WTC11 (cell line): ENCODE measurements at regions not wholly inside any gene's neighbourhood (a gene's known extent, or its start where the extent isn't known, plus 50 kb on each side); places are given as distances from the start of the nearest gene placed in this dataset.

Experiments
- ATAC-seq: fragments of 200-7000 bp; cut with Tn5 transposase; 2 replicates; pipeline ENCODE4 v1.10.0; 2021; ENCODE audit warnings: mild to moderate bottlenecking, moderate library complexity
- CTCF ChIA-PET: fragments of 300-600 bp; sonication (Branson Sonifier 250); formaldehyde crosslinking; loops from one replicate; lab custom pipeline; 2021; ENCODE audit warnings: antibody characterized with exemption; lab: Charles Lee
- POLR2A ChIA-PET: fragments of 350-600 bp; sonication (Branson Sonifier 250); formaldehyde crosslinking; loops from one replicate; lab custom pipeline; 2021; ENCODE audit warnings: antibody characterized with exemption; lab: Charles Lee
- DNase-seq: peaks from one replicate; pipeline ENCODE4 v3.0.0; 2021; ENCODE audit warnings: low spot score
- H3K27ac Mint-ChIP-seq: 2 replicates; pipeline ENCODE4 v1.8.0; 2021; ENCODE audit warnings: mixed read lengths
- H3K27me3 Mint-ChIP-seq: 2 replicates; pipeline ENCODE4 v1.8.0; 2021; ENCODE audit warnings: low read depth, mild to moderate bottlenecking, moderate library complexity, mixed read lengths
- H3K36me3 Mint-ChIP-seq: 2 replicates; pipeline ENCODE4 v1.8.0; 2021; ENCODE audit warnings: mixed read lengths
- H3K4me1 Mint-ChIP-seq: 2 replicates; pipeline ENCODE4 v1.8.0; 2022; ENCODE audit warnings: mixed read lengths
- H3K4me3 Mint-ChIP-seq: 2 replicates; pipeline ENCODE4 v1.8.0; 2021; ENCODE audit warnings: mild to moderate bottlenecking, moderate library complexity, mixed read lengths
- H3K9me3 Mint-ChIP-seq: 2 replicates; pipeline ENCODE4 v1.8.0; 2021; ENCODE audit warnings: mixed read lengths
- CDX4 ChIP-seq: fragments of 250-450 bp; sonication (Bioruptor Pico); IDR thresholded peaks from 2 replicates; pipeline ENCODE4 v1.9.0; 2021; ENCODE audit warnings: moderate library complexity, mild to moderate bottlenecking, inconsistent platforms, borderline replicate concordance
- CREB1 ChIP-seq: sonication (generic); formaldehyde crosslinking; IDR thresholded peaks from 2 replicates; pipeline ENCODE4 v1.8.0; 2023; ENCODE audit warnings: mild to moderate bottlenecking, missing genetic modification reagents
- ESRRA ChIP-seq: sonication (generic); formaldehyde crosslinking; IDR thresholded peaks from 2 replicates; pipeline ENCODE4 v1.8.1; 2022; ENCODE audit warnings: mild to moderate bottlenecking, missing genetic modification reagents, borderline replicate concordance
- HMGA2 ChIP-seq: fragments of 250-450 bp; sonication (Bioruptor Pico); IDR thresholded peaks from 2 replicates; pipeline ENCODE4 v1.4.0; 2021; ENCODE audit warnings: mild to moderate bottlenecking, moderate library complexity
- HMGXB4 ChIP-seq: sonication (generic); formaldehyde crosslinking; IDR thresholded peaks from 2 replicates; pipeline ENCODE4 v1.8.1; 2023; ENCODE audit warnings: mild to moderate bottlenecking, moderate library complexity, missing genetic modification reagents
- MLX ChIP-seq: sonication (generic); formaldehyde crosslinking; IDR thresholded peaks from 2 replicates; pipeline ENCODE4 v1.8.1; 2023; ENCODE audit warnings: mild to moderate bottlenecking, missing genetic modification reagents, moderate library complexity
- PRDM15 ChIP-seq: sonication (generic); formaldehyde crosslinking; IDR thresholded peaks from 2 replicates; pipeline ENCODE4 v1.8.0; 2022; ENCODE audit warnings: missing genetic modification reagents
- RELA ChIP-seq: sonication (generic); formaldehyde crosslinking; IDR thresholded peaks from 2 replicates; pipeline ENCODE4 v1.8.1; 2022; ENCODE audit warnings: missing genetic modification reagents, mild to moderate bottlenecking, borderline replicate concordance
- TCF7 ChIP-seq: sonication (generic); formaldehyde crosslinking; IDR thresholded peaks from 2 replicates; pipeline ENCODE4 v1.8.0; 2022; ENCODE audit warnings: mild to moderate bottlenecking, low read depth, missing genetic modification reagents, moderate library complexity
- ZNF281 ChIP-seq: sonication (generic); formaldehyde crosslinking; IDR thresholded peaks from 2 replicates; pipeline ENCODE4 v1.8.0; 2023; ENCODE audit warnings: mild to moderate bottlenecking, missing genetic modification reagents
- ZNF532 ChIP-seq: fragments of 250-450 bp; sonication (Bioruptor Pico); IDR thresholded peaks from 2 replicates; pipeline ENCODE4 v1.9.0; 2021; ENCODE audit warnings: mild to moderate bottlenecking, borderline replicate concordance
- TF ChIP-seq, protein P1 (sequence below): sonication (generic); formaldehyde crosslinking; IDR thresholded peaks from 2 replicates; pipeline ENCODE4 v1.8.0; 2023; ENCODE audit warnings: missing genetic modification reagents
- TF ChIP-seq, protein P2 (sequence below): sonication (generic); formaldehyde crosslinking; conservative IDR thresholded peaks from 2 replicates; pipeline ENCODE4 v1.8.1; 2022; ENCODE audit warnings: mild to moderate bottlenecking, missing genetic modification reagents
- TF ChIP-seq, protein P3 (sequence below): sonication (generic); formaldehyde crosslinking; IDR thresholded peaks from 2 replicates; pipeline ENCODE4 v1.8.1; 2022; ENCODE audit warnings: low read depth, missing genetic modification reagents, borderline replicate concordance
- TF ChIP-seq, protein P4 (sequence below): sonication (generic); formaldehyde crosslinking; IDR thresholded peaks from 2 replicates; pipeline ENCODE4 v1.8.0; 2022; ENCODE audit warnings: mild to moderate bottlenecking, missing genetic modification reagents
- TF ChIP-seq, protein P5 (sequence below): sonication (generic); formaldehyde crosslinking; IDR thresholded peaks from 2 replicates; pipeline ENCODE4 v1.8.1; 2023; ENCODE audit warnings: mild to moderate bottlenecking, missing genetic modification reagents, moderate library complexity

- Mint-ChIP-seq H3K4me3 (no peak overlapping the region), H3K9me3 (peaks cover 3% of the 10 kb centered on the region), H3K27me3 (no peaks in the 10 kb centered on the region), H3K36me3 (no peaks in the 10 kb centered on the region), H3K27ac (no peak overlapping the region), H3K4me1 (no peaks in the 10 kb centered on the region)
- ChIA-PET CTCF (interaction anchor here (1.1 kb wide), 1 partner anchor 41 kb away, joined by 5 read pairs; no protein-coding TSS in a partner anchor), POLR2A (no interaction called here)
- DNase-seq = no peak
- ATAC-seq = no peak
- TF ChIP-seq, protein P1, sequence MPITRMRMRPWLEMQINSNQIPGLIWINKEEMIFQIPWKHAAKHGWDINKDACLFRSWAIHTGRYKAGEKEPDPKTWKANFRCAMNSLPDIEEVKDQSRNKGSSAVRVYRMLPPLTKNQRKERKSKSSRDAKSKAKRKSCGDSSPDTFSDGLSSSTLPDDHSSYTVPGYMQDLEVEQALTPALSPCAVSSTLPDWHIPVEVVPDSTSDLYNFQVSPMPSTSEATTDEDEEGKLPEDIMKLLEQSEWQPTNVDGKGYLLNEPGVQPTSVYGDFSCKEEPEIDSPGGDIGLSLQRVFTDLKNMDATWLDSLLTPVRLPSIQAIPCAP (CRISPR knock-in tag) = no peak
- TF ChIP-seq MLX (CRISPR knock-in tag) (no peak), CREB1 (no peak), PRDM15 (no peak), CDX4 (CRISPR knock-in tag) (no peak), TCF7 (CRISPR knock-in tag) (no peak), HMGXB4 (no peak), HMGA2 (CRISPR knock-in tag) (no peak), ESRRA (CRISPR knock-in tag) (no peak), RELA (no peak), ZNF532 (CRISPR knock-in tag) (no peak), ZNF281 (CRISPR knock-in tag) (no peak)
- TF ChIP-seq, protein P2, sequence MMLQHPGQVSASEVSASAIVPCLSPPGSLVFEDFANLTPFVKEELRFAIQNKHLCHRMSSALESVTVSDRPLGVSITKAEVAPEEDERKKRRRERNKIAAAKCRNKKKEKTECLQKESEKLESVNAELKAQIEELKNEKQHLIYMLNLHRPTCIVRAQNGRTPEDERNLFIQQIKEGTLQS (CRISPR knock-in tag) = no peak
- TF ChIP-seq, protein P3, sequence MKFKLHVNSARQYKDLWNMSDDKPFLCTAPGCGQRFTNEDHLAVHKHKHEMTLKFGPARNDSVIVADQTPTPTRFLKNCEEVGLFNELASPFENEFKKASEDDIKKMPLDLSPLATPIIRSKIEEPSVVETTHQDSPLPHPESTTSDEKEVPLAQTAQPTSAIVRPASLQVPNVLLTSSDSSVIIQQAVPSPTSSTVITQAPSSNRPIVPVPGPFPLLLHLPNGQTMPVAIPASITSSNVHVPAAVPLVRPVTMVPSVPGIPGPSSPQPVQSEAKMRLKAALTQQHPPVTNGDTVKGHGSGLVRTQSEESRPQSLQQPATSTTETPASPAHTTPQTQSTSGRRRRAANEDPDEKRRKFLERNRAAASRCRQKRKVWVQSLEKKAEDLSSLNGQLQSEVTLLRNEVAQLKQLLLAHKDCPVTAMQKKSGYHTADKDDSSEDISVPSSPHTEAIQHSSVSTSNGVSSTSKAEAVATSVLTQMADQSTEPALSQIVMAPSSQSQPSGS = no peak
- TF ChIP-seq, protein P4, sequence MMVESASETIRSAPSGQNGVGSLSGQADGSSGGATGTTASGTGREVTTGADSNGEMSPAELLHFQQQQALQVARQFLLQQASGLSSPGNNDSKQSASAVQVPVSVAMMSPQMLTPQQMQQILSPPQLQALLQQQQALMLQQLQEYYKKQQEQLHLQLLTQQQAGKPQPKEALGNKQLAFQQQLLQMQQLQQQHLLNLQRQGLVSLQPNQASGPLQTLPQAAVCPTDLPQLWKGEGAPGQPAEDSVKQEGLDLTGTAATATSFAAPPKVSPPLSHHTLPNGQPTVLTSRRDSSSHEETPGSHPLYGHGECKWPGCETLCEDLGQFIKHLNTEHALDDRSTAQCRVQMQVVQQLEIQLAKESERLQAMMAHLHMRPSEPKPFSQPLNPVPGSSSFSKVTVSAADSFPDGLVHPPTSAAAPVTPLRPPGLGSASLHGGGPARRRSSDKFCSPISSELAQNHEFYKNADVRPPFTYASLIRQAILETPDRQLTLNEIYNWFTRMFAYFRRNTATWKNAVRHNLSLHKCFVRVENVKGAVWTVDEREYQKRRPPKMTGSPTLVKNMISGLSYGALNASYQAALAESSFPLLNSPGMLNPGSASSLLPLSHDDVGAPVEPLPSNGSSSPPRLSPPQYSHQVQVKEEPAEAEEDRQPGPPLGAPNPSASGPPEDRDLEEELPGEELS (CRISPR knock-in tag) = no peak
- TF ChIP-seq, protein P5, sequence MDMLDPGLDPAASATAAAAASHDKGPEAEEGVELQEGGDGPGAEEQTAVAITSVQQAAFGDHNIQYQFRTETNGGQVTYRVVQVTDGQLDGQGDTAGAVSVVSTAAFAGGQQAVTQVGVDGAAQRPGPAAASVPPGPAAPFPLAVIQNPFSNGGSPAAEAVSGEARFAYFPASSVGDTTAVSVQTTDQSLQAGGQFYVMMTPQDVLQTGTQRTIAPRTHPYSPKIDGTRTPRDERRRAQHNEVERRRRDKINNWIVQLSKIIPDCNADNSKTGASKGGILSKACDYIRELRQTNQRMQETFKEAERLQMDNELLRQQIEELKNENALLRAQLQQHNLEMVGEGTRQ (CRISPR knock-in tag) = no peak
Observed at GRCh38 chr1:199202331-199202730, 563.5 kb downstream of the PTPRC start.
